CD14-positive monocyte (primary cell): ENCODE measurements at regions not wholly inside any gene's neighbourhood (a gene's known extent, or its start where the extent isn't known, plus 50 kb on each side); places are given as distances from the start of the nearest gene placed in this dataset.

Source experiments
- DNase-seq, 3 donors: peaks; one replicate each; pipeline ENCODE4 v3.0.0-alpha.2; 2011 to 2022
- H2AFZ ChIP-seq: 2 replicates; pipeline ENCODE4 v1.6.0; 2012; ENCODE audit warnings: mild to moderate bottlenecking, low read depth, low read length, inconsistent platforms; ENCODE audit not compliant: insufficient read depth, poor library complexity, severe bottlenecking
- H3K27ac ChIP-seq, 2 donors: 1 replicate in 1 of 2; 2 replicates in 1 of 2; pipeline ENCODE4 v1.5.1; 2012 to 2013; ENCODE audit warnings: low read length in 2 of 2, control low read depth in 1 of 2, inconsistent platforms in 1 of 2, low read depth in 1 of 2, mild to moderate bottlenecking in 1 of 2
- H3K27me3 ChIP-seq, 2 donors: one replicate each; pipeline versions ENCODE4 v1.6.0 to v1.6.1; 2011 to 2013; ENCODE audit warnings: low read length in 2 of 2; ENCODE audit not compliant: control insufficient read depth in 2 of 2, insufficient read depth in 2 of 2
- H3K36me3 ChIP-seq, 2 donors: replicated peaks in 1 of 2; 1 replicate in 1 of 2; 2 replicates in 1 of 2; pipeline versions ENCODE4 v1.5.1 to v1.6.1; 2012 to 2013; ENCODE audit warnings: low read length in 2 of 2, control low read depth in 1 of 2, inconsistent platforms in 1 of 2, mild to moderate bottlenecking in 1 of 2; ENCODE audit not compliant: insufficient read depth in 2 of 2, control insufficient read depth in 1 of 2
- H3K4me1 ChIP-seq, 2 donors: 1 replicate in 1 of 2; 2 replicates in 1 of 2; pipeline versions ENCODE4 v1.5.1 to v1.6.1; 2012 to 2013; ENCODE audit warnings: low read length in 2 of 2, control low read depth in 1 of 2, inconsistent platforms in 1 of 2, mild to moderate bottlenecking in 1 of 2, moderate library complexity in 1 of 2; ENCODE audit not compliant: insufficient read depth in 2 of 2, control insufficient read depth in 1 of 2
- H3K4me2 ChIP-seq: replicated peaks from 2 replicates; pipeline ENCODE3; 2012; ENCODE audit warnings: low read length, moderate library complexity, mild to moderate bottlenecking; ENCODE audit not compliant: poor library complexity, severe bottlenecking; ENCODE audit errors: extremely low read depth
- H3K4me3 ChIP-seq, 3 experiments: fragments of 200-600 bp in 1 of 3; sonication (generic) in 1 of 3; replicated peaks in 1 of 3; 1 replicate in 2 of 3; 2 replicates in 1 of 3; pipeline ENCODE4 v1.5.1; 2011 to 2013; ENCODE audit warnings: low read length in 3 of 3, mild to moderate bottlenecking in 3 of 3, control low read depth in 2 of 3, low read depth in 2 of 3, inconsistent platforms in 1 of 3, moderate library complexity in 1 of 3
- H3K79me2 ChIP-seq: 2 replicates; pipeline ENCODE4 v1.6.0; 2012; ENCODE audit warnings: mild to moderate bottlenecking, control low read depth, inconsistent platforms, low read length, moderate library complexity; ENCODE audit not compliant: insufficient read depth
- H3K9ac ChIP-seq: 2 replicates; pipeline ENCODE4 v1.6.0; 2017; ENCODE audit warnings: low read length, mild to moderate bottlenecking; ENCODE audit not compliant: insufficient read depth, poor library complexity, severe bottlenecking
- H3K9me3 ChIP-seq, 2 donors: replicated peaks in 1 of 2; 1 replicate in 1 of 2; 2 replicates in 1 of 2; pipeline versions ENCODE4 v1.5.1 to v1.6.1; 2012 to 2013; ENCODE audit warnings: low read length in 2 of 2, control low read depth in 1 of 2; ENCODE audit not compliant: control insufficient read depth in 1 of 2, insufficient read depth in 1 of 2
- H4K20me1 ChIP-seq: 2 replicates; pipeline ENCODE4 v1.6.0; 2012; ENCODE audit warnings: mild to moderate bottlenecking, low read length, control low read depth, moderate library complexity; ENCODE audit not compliant: insufficient read depth
- H3K27ac Mint-ChIP-seq, 7 donors: one replicate each; pipeline ENCODE4 v1.8.0; 2020; ENCODE audit warnings: mild to moderate bottlenecking in 7 of 7, mixed read lengths in 7 of 7, moderate library complexity in 6 of 7, inconsistent platforms in 2 of 7
- H3K27me3 Mint-ChIP-seq, 3 donors: one replicate each; pipeline ENCODE4 v1.8.0; 2021 to 2022; ENCODE audit warnings: low read depth in 3 of 3, mild to moderate bottlenecking in 3 of 3, mixed read lengths in 3 of 3, moderate library complexity in 3 of 3, inconsistent platforms in 1 of 3
- H3K36me3 Mint-ChIP-seq, 2 donors: one replicate each; pipeline ENCODE4 v1.8.0; 2020; ENCODE audit warnings: mixed read lengths in 2 of 2, inconsistent platforms in 1 of 2, mild to moderate bottlenecking in 1 of 2
- H3K4me1 Mint-ChIP-seq: one replicate; pipeline ENCODE4 v1.8.0; 2020; ENCODE audit warnings: mild to moderate bottlenecking, mixed read lengths
- H3K4me3 Mint-ChIP-seq, 2 donors: one replicate each; pipeline ENCODE4 v1.8.0; 2020; ENCODE audit warnings: mild to moderate bottlenecking in 2 of 2, mixed read lengths in 2 of 2, moderate library complexity in 1 of 2
- H3K9me3 Mint-ChIP-seq, 7 donors: one replicate each; pipeline ENCODE4 v1.8.0; 2020 to 2022; ENCODE audit warnings: mixed read lengths in 7 of 7, mild to moderate bottlenecking in 6 of 7, moderate library complexity in 6 of 7, inconsistent platforms in 2 of 7
- WGBS: methylation state at CpG from one replicate; pipeline ENCODE4 v1.1.5; 2013; ENCODE audit warnings: missing lambda C conversion rate; ENCODE audit not compliant: insufficient coverage; 5-methylcytosine and 5-hydroxymethylcytosine counted together
- intact Hi-C, 2 donors: fragments of 100-400 bp; cut with micrococcal nuclease; formaldehyde crosslinking; loops; one replicate each; pipeline versions ENCODE4 v1.15.0 to v1.15.1; 2023
- TF ChIP-seq, protein P1 (sequence below): fragments of 200-600 bp; IDR thresholded peaks from one replicate; pipeline ENCODE4 v1.8.0; 2022; ENCODE audit warnings: antibody characterized with exemption, mild to moderate bottlenecking

GRCh38 chr18:67875944-67876343, 359.4 kb upstream of the DSEL start:
- H3K27ac Mint-ChIP-seq: no peak overlapping the region
- Histone ChIP-seq H3K4me1 (no peaks in the 10 kb centered on the region), H3K4me3 (no peak overlapping the region), H3K27me3 (no peaks in the 10 kb centered on the region), H3K36me3 (no peaks in the 10 kb centered on the region), H3K4me2 (no peak overlapping the region), H2AFZ (no peak overlapping the region), H3K79me2 (no peaks in the 10 kb centered on the region), H3K27ac (no peak overlapping the region), H3K9me3 (no peaks in the 10 kb centered on the region), H4K20me1 (no peaks in the 10 kb centered on the region), H3K9ac (no peak overlapping the region)
- H3K9me3 Mint-ChIP-seq: no peaks in the 10 kb centered on the region
- TF ChIP-seq, protein P1, sequence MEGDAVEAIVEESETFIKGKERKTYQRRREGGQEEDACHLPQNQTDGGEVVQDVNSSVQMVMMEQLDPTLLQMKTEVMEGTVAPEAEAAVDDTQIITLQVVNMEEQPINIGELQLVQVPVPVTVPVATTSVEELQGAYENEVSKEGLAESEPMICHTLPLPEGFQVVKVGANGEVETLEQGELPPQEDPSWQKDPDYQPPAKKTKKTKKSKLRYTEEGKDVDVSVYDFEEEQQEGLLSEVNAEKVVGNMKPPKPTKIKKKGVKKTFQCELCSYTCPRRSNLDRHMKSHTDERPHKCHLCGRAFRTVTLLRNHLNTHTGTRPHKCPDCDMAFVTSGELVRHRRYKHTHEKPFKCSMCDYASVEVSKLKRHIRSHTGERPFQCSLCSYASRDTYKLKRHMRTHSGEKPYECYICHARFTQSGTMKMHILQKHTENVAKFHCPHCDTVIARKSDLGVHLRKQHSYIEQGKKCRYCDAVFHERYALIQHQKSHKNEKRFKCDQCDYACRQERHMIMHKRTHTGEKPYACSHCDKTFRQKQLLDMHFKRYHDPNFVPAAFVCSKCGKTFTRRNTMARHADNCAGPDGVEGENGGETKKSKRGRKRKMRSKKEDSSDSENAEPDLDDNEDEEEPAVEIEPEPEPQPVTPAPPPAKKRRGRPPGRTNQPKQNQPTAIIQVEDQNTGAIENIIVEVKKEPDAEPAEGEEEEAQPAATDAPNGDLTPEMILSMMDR: no peak
- H3K27me3 Mint-ChIP-seq: no peaks in the 10 kb centered on the region
- WGBS: no CpG with 5 or more reads among the region's 1 CpG
- H3K36me3 Mint-ChIP-seq: no peaks in the 10 kb centered on the region
- DNase-seq: no peak
- H3K4me1 Mint-ChIP-seq: no peaks in the 10 kb centered on the region
- intact Hi-C loops: no loop called here
- no peak overlapping the region for H3K4me3 Mint-ChIP-seq

DNA sequence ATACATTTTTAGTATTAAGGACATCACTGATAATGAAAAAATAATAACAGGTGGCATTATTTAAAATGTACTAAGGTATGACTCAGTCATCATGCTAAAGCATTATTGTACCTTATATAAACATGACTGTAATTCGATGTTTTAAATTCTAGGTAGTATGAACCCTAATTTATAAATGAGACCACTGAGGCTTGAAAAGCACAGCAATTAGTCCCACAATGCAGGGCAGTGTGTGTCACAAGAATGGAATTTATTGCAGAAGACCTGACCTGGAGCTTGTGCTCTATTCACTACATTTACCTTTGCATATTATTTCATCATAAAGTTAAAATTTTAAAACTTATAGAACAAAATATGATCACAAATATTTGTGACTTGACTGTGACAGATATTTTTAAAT, 358.5 kb upstream of the DSEL start:
- no peaks in the 10 kb centered on the region for H3K9me3 ChIP-seq
- no peak overlapping the region for H3K27ac Mint-ChIP-seq

More for the DNA sequence above, 358.5 kb upstream of the DSEL start:
- no peak overlapping the region for H3K4me2 ChIP-seq
- TF ChIP-seq, protein P1: no peak
- Mint-ChIP-seq H3K27me3 (no peaks in the 10 kb centered on the region), H3K36me3 (no peaks in the 10 kb centered on the region), H3K9me3 (no peaks in the 10 kb centered on the region), H3K4me1 (no peaks in the 10 kb centered on the region), H3K4me3 (no peak overlapping the region)
- no peak overlapping the region for H3K4me3 ChIP-seq
- no peaks in the 10 kb centered on the region for H3K79me2 ChIP-seq
- DNase-seq: no peak
- no peaks in the 10 kb centered on the region for H4K20me1 ChIP-seq
- H3K27ac ChIP-seq: no peak overlapping the region
- H3K36me3 ChIP-seq: no peaks in the 10 kb centered on the region
- no peaks in the 10 kb centered on the region for H3K27me3 ChIP-seq
- no peak overlapping the region for H3K9ac ChIP-seq
- no peaks in the 10 kb centered on the region for H3K4me1 ChIP-seq
- H2AFZ ChIP-seq: no peak overlapping the region
- no CpG with 5 or more reads among the region's 1 CpG for WGBS
- intact Hi-C loops: no loop called here
